B cell (primary cell): ENCODE measurements at regions not wholly inside any gene's neighbourhood (a gene's known extent, or its start where the extent isn't known, plus 50 kb on each side); places are given as distances from the start of the nearest gene placed in this dataset.

Experiments
- ATAC-seq: fragments of 200-7000 bp; cut with Tn5 transposase; one replicate; pipeline ENCODE4 v1.10.0; 2021; ENCODE audit warnings: low read depth, mild to moderate bottlenecking, moderate number of reproducible peaks, moderate library complexity
- CTCF ChIA-PET: fragments of 350-600 bp; sonication (Branson Sonifier 250); formaldehyde crosslinking; loops from one replicate; lab custom pipeline; 2021; ENCODE audit warnings: antibody characterized with exemption, inconsistent platforms; lab: Charles Lee
- POLR2A ChIA-PET: fragments of 350-600 bp; sonication (Branson Sonifier 250); formaldehyde crosslinking; loops from one replicate; lab custom pipeline; 2021; ENCODE audit warnings: antibody characterized with exemption; lab: Charles Lee
- DNase-seq: peaks from one replicate; pipeline ENCODE4 v3.0.0; 2013
- H2AFZ ChIP-seq: 2 replicates; pipeline ENCODE4 v1.6.1; 2012; ENCODE audit warnings: mild to moderate bottlenecking, low read depth, low read length; ENCODE audit not compliant: insufficient read depth, poor library complexity, severe bottlenecking
- H3K27ac ChIP-seq, 2 donors: 1 replicate in 1 of 2; 2 replicates in 1 of 2; pipeline ENCODE4 v1.5.1; 2012 to 2013; ENCODE audit warnings: low read length in 2 of 2, mild to moderate bottlenecking in 2 of 2, moderate library complexity in 1 of 2
- H3K27me3 ChIP-seq, 4 experiments: fragments of 200-600 bp in 1 of 4; sonication (generic) in 1 of 4; replicated peaks in 1 of 4; 1 replicate in 2 of 4; 2 replicates in 2 of 4; pipeline versions ENCODE4 v1.6.1 to v1.7.0; 2013 to 2016; ENCODE audit warnings: low read length in 3 of 4, mild to moderate bottlenecking in 2 of 4, mixed read lengths in 1 of 4, moderate library complexity in 1 of 4; ENCODE audit not compliant: insufficient read depth in 4 of 4, control insufficient read depth in 3 of 4; ENCODE audit errors: control extremely low read depth in 1 of 4
- H3K36me3 ChIP-seq, 2 experiments: replicated peaks in 1 of 2; 1 replicate in 1 of 2; 2 replicates in 1 of 2; pipeline versions ENCODE4 v1.6.1 to v1.7.1; 2013; ENCODE audit warnings: low read length in 1 of 2; ENCODE audit not compliant: insufficient read depth in 2 of 2, control insufficient read depth in 1 of 2; ENCODE audit errors: control extremely low read depth in 1 of 2, extremely low read depth in 1 of 2
- H3K4me1 ChIP-seq, 2 donors: fragments of 200-600 bp in 1 of 2; sonication (generic) in 1 of 2; 1 replicate in 1 of 2; 2 replicates in 1 of 2; pipeline versions ENCODE4 v1.5.1 to v1.6.1; 2013 to 2017; ENCODE audit warnings: low read length in 2 of 2; ENCODE audit not compliant: control insufficient read depth in 2 of 2, insufficient read depth in 2 of 2
- H3K4me2 ChIP-seq: replicated peaks from 2 replicates; pipeline ENCODE3; 2012; ENCODE audit warnings: mild to moderate bottlenecking, low read depth, low read length; ENCODE audit not compliant: poor library complexity, severe bottlenecking
- H3K4me3 ChIP-seq, 5 experiments: fragments of 200-600 bp in 1 of 5; sonication (generic) in 1 of 5; 1 replicate in 3 of 5; 2 replicates in 2 of 5; pipeline versions ENCODE4 v1.5.1 to v1.7.0; 2011 to 2016; ENCODE audit warnings: low read length in 4 of 5, mild to moderate bottlenecking in 4 of 5, low read depth in 2 of 5, control low read depth in 1 of 5, moderate library complexity in 1 of 5; ENCODE audit not compliant: insufficient read depth in 1 of 5; ENCODE audit errors: control extremely low read depth in 1 of 5, extremely low read depth in 1 of 5
- H3K79me2 ChIP-seq: fragments of 200-600 bp; sonication (generic); one replicate; pipeline ENCODE4 v1.6.0; 2016; ENCODE audit warnings: low read length; ENCODE audit not compliant: control insufficient read depth, insufficient read depth
- H3K9ac ChIP-seq: fragments of 200-600 bp; sonication (generic); 2 replicates; pipeline ENCODE4 v1.6.1; 2017; ENCODE audit warnings: mild to moderate bottlenecking, low read length, moderate library complexity
- H3K9me3 ChIP-seq, 3 donors: one replicate each; pipeline versions ENCODE4 v1.6.1 to v1.7.1; 2013; ENCODE audit warnings: low read length in 2 of 3; ENCODE audit not compliant: control insufficient read depth in 2 of 3, insufficient read depth in 1 of 3; ENCODE audit errors: control extremely low read depth in 1 of 3
- H4K20me1 ChIP-seq: 2 replicates; pipeline ENCODE4 v1.6.0; 2012; ENCODE audit warnings: mild to moderate bottlenecking, low read length; ENCODE audit not compliant: insufficient read depth, control insufficient read depth, poor library complexity, severe bottlenecking
- H3K27ac Mint-ChIP-seq: one replicate; pipeline ENCODE4 v1.8.0; 2021; ENCODE audit warnings: mixed read lengths
- H3K27me3 Mint-ChIP-seq: one replicate; pipeline ENCODE4 v1.8.0; 2021; ENCODE audit warnings: mixed read lengths
- H3K4me1 Mint-ChIP-seq: one replicate; pipeline ENCODE4 v1.8.0; 2021; ENCODE audit warnings: mixed read lengths
- H3K4me3 Mint-ChIP-seq: one replicate; pipeline ENCODE4 v1.8.0; 2021; ENCODE audit warnings: mixed read lengths
- H3K9me3 Mint-ChIP-seq: one replicate; pipeline ENCODE4 v1.8.0; 2022; ENCODE audit warnings: mixed read lengths; ENCODE audit not compliant: insufficient read depth
- CTCF ChIP-seq: fragments of 200-600 bp; IDR thresholded peaks from one replicate; pipeline ENCODE4 v1.8.0; 2022; ENCODE audit warnings: antibody characterized with exemption, mild to moderate bottlenecking
- EZH2 ChIP-seq: IDR thresholded peaks from 2 replicates; pipeline ENCODE4 v1.6.1; 2012; ENCODE audit warnings: borderline replicate concordance, low read depth, mild to moderate bottlenecking, moderate library complexity, low read length; ENCODE audit not compliant: insufficient read depth, poor library complexity, severe bottlenecking
- WGBS: methylation state at CpG from one replicate; pipeline ENCODE4 v1.1.5; 2013; ENCODE audit warnings: missing lambda C conversion rate; ENCODE audit not compliant: insufficient coverage; 5-methylcytosine and 5-hydroxymethylcytosine counted together
- intact Hi-C: fragments of 100-400 bp; cut with micrococcal nuclease; formaldehyde crosslinking; loops from one replicate; pipeline ENCODE4 v1.10.0; 2022

- H3K4me3 Mint-ChIP-seq, result no peak overlapping the region
- H3K36me3 ChIP-seq, result no peaks in the 10 kb centered on the region
- peaks cover 0 to 17% of the 10 kb centered on the region in 2 donors for H3K4me1 ChIP-seq
- H4K20me1 ChIP-seq, result no peaks in the 10 kb centered on the region
- H3K4me2 ChIP-seq, result no peak overlapping the region
- no peaks in the 10 kb centered on the region for H3K79me2 ChIP-seq
- intact Hi-C loops, result no loop called here
- no peak overlapping the region for H3K9ac ChIP-seq
- DNase-seq, result no peak
- WGBS, result 71% methylated on average over 1 of the region's 6 CpGs
- no peak overlapping the region for H3K27ac ChIP-seq
- no peak overlapping the region for H2AFZ ChIP-seq
- TF ChIP-seq EZH2, result no peak
- TF ChIP-seq CTCF, result no peak
- no peak overlapping the region for H3K4me3 ChIP-seq
- peaks cover 13% of the 10 kb centered on the region for H3K4me1 Mint-ChIP-seq
- ChIA-PET CTCF (no interaction called here), POLR2A (no interaction called here)
- H3K27ac Mint-ChIP-seq, result no peak overlapping the region
- peaks cover 0 to 3% (median 0%) of the 10 kb centered on the region in 4 experiments for H3K27me3 ChIP-seq
- ATAC-seq, result no peak
- H3K9me3 ChIP-seq, result no peaks in the 10 kb centered on the region
- H3K9me3 Mint-ChIP-seq, result no peaks in the 10 kb centered on the region
- no peaks in the 10 kb centered on the region for H3K27me3 Mint-ChIP-seq
These were observed 91.8 kb upstream of the ADRA1B start for GRCh38 chr5:159824188-159825161.

GRCh38 chr5:159825551-159826051 lies 90.7 kb upstream of the ADRA1B start:
- WGBS, result no CpG with 5 or more reads among the region's 3 CpGs
- Histone ChIP-seq H3K27me3 (peaks cover 0 to 4% (median 0%) of the 10 kb centered on the region in 4 experiments), H3K27ac (no peak overlapping the region), H3K36me3 (no peaks in the 10 kb centered on the region), H2AFZ (no peak overlapping the region), H3K4me2 (no peak overlapping the region), H4K20me1 (no peaks in the 10 kb centered on the region), H3K4me1 (peaks cover 0 to 17% of the 10 kb centered on the region in 2 donors), H3K9ac (no peak overlapping the region), H3K9me3 (no peaks in the 10 kb centered on the region), H3K79me2 (no peaks in the 10 kb centered on the region), H3K4me3 (no peak overlapping the region)
- POLR2A ChIA-PET, result no interaction called here
- Mint-ChIP-seq H3K9me3 (no peaks in the 10 kb centered on the region), H3K4me1 (peaks cover 13% of the 10 kb centered on the region), H3K4me3 (no peak overlapping the region), H3K27me3 (peaks cover 5% of the 10 kb centered on the region), H3K27ac (no peak overlapping the region)
- CTCF ChIA-PET, result no interaction called here
- TF ChIP-seq CTCF, result no peak
- TF ChIP-seq EZH2, result no peak
- intact Hi-C loops, result no loop called here
- ATAC-seq (no peak), DNase-seq (no peak)
